Right ventricle myocardium inferior (tissue), 1 donor: ENCODE measurements at regions not wholly inside any gene's neighbourhood (a gene's known extent, or its start where the extent isn't known, plus 50 kb on each side); places are given as distances from the start of the nearest gene placed in this dataset.

Experiments used
- ATAC-seq: fragments of 200-7000 bp; cut with Tn5 transposase; one replicate; pipeline ENCODE4 v1.9.1; 2020; ENCODE audit warnings: mild to moderate bottlenecking, moderate library complexity
- DNase-seq: peaks from one replicate; pipeline ENCODE4 v3.0.0; 2021; ENCODE audit errors: missing footprints
- intact Hi-C: fragments of 100-400 bp; cut with DNase I; formaldehyde crosslinking; loops from one replicate; pipeline ENCODE4 v1.11.0; 2022
- donor health status: DM: no; HTN: yes; CAD: no; lungs with severe emphysema.

GRCh38 chr4:133802359-133803140 lies 399.0 kb downstream of the PABPC4L start:
- DNase-seq = no peak
- intact Hi-C loops = no loop called here
- ATAC-seq = no peak

- intact Hi-C loops = no loop called here
Measured at GRCh38 chr4:133801883-133802282, 399.7 kb downstream of the PABPC4L start.

GRCh38 chr4:133800966-133801365 lies 400.6 kb downstream of the PABPC4L start:
- intact Hi-C loops = no loop called here
- no peak for ATAC-seq
- no peak for DNase-seq

More at GRCh38 chr4:133801883-133802282, 399.7 kb downstream of the PABPC4L start:
- no peak for ATAC-seq
- no peak for DNase-seq

- DNase-seq (no peak), ATAC-seq (no peak)
- intact Hi-C loops = no loop called here
Measured at GRCh38 chr4:133799717-133800315, 401.8 kb downstream of the PABPC4L start.

GRCh38 chr4:133777661-133778060 lies 423.9 kb downstream of the PABPC4L start:
- intact Hi-C loops = no loop called here
- ATAC-seq (no peak), DNase-seq (no peak)

GRCh38 chr4:133776961-133777360 lies 424.6 kb downstream of the PABPC4L start:
- ATAC-seq (no peak), DNase-seq (no peak)
- intact Hi-C loops = no loop called here

- DNase-seq (no peak), ATAC-seq (no peak)
- intact Hi-C loops = no loop called here
Measured at GRCh38 chr4:133776503-133776902, 425.1 kb downstream of the PABPC4L start.

GRCh38 chr4:133775881-133776280 lies 425.7 kb downstream of the PABPC4L start:
- no peak for DNase-seq
- intact Hi-C loops = no loop called here
- ATAC-seq = no peak

GRCh38 chr4:133775469-133775868 lies 426.1 kb downstream of the PABPC4L start:
- intact Hi-C loops = no loop called here
- no peak for ATAC-seq
- no peak for DNase-seq

GRCh38 chr4:133759428-133759827 lies 442.2 kb downstream of the PABPC4L start:
- intact Hi-C loops = no loop called here
- no peak for DNase-seq

GRCh38 chr4:133741766-133742165 lies 459.8 kb downstream of the PABPC4L start:
- intact Hi-C loops = no loop called here
- DNase-seq = no peak
- no peak for ATAC-seq

More at GRCh38 chr4:133759428-133759827, 442.2 kb downstream of the PABPC4L start:
- no peak for ATAC-seq

GRCh38 chr4:133720001-133720400 lies 481.6 kb downstream of the PABPC4L start:
- no peak for ATAC-seq

GRCh38 chr4:133719098-133719497 lies 482.5 kb downstream of the PABPC4L start:
- ATAC-seq = no peak
- intact Hi-C loops = no loop called here
- DNase-seq = no peak

More at GRCh38 chr4:133720001-133720400, 481.6 kb downstream of the PABPC4L start:
- intact Hi-C loops = no loop called here
- no peak for DNase-seq

GRCh38 chr4:133714211-133714610 lies 487.4 kb downstream of the PABPC4L start:
- intact Hi-C loops = no loop called here
- DNase-seq (no peak), ATAC-seq (no peak)

GRCh38 chr4:133713340-133713739 lies 488.2 kb downstream of the PABPC4L start:
- no peak for DNase-seq
- intact Hi-C loops = no loop called here
- ATAC-seq = no peak

- peak; percentile 17 for DNase-seq
- intact Hi-C loops = no loop called here
- no peak for ATAC-seq
Measured at GRCh38 chr4:133711817-133712216, 489.8 kb downstream of the PABPC4L start.

- ATAC-seq (no peak), DNase-seq (no peak)
- intact Hi-C loops = no loop called here
Measured at GRCh38 chr4:133694416-133694815, 507.2 kb downstream of the PABPC4L start.

- intact Hi-C loops = no loop called here
- ATAC-seq = no peak
- no peak for DNase-seq
Measured at GRCh38 chr4:133683967-133684366, 517.6 kb downstream of the PABPC4L start.

GRCh38 chr4:133668061-133668851 lies 519.2 kb downstream of the PCDH10 start:
- no peak for DNase-seq
- no peak for ATAC-seq
- intact Hi-C loops = no loop called here

GRCh38 chr4:133647206-133647605 lies 498.1 kb downstream of the PCDH10 start:
- intact Hi-C loops = no loop called here
- DNase-seq = no peak
- no peak for ATAC-seq
